Transverse colon (tissue), 4 donors: ENCODE measurements at regions not wholly inside any gene's neighbourhood (a gene's known extent, or its start where the extent isn't known, plus 50 kb on each side); places are given as distances from the start of the nearest gene placed in this dataset.

Experiments
- DNase-seq: peaks from one replicate; pipeline ENCODE4 v3.0.0-alpha.2; 2019
- H3K27ac ChIP-seq, 4 donors: fragments of 200-600 bp; sonication (generic); 2 replicates each; pipeline ENCODE4 v1.5.1; 2016 to 2018; ENCODE audit warnings: inconsistent platforms in 4 of 4
- H3K27me3 ChIP-seq: fragments of 200-600 bp; sonication (generic); 2 replicates; pipeline ENCODE4 v1.5.1; 2017; ENCODE audit warnings: inconsistent platforms
- H3K36me3 ChIP-seq, 4 donors: fragments of 200-600 bp; sonication (generic); 2 replicates each; pipeline ENCODE4 v1.5.1; 2017 to 2019; ENCODE audit warnings: inconsistent platforms in 4 of 4
- H3K4me1 ChIP-seq, 4 donors: fragments of 200-600 bp; sonication (generic); 2 replicates each; pipeline ENCODE4 v1.5.1; 2017 to 2020; ENCODE audit warnings: inconsistent platforms in 4 of 4
- H3K4me3 ChIP-seq, 4 donors: fragments of 200-600 bp; sonication (generic); 1 replicate in 1 of 4; 2 replicates in 3 of 4; pipeline versions ENCODE4 v1.5.1 to v1.6.1; 2017 to 2019; ENCODE audit warnings: inconsistent platforms in 4 of 4
- H3K9me3 ChIP-seq, 2 donors: fragments of 200-600 bp; sonication (generic); 2 replicates each; pipeline ENCODE4 v1.5.1; 2017 to 2019; ENCODE audit warnings: inconsistent platforms in 2 of 2
- EP300 ChIP-seq: sonication (generic); formaldehyde crosslinking; IDR thresholded peaks from one replicate; pipeline ENCODE4 v1.6.1; 2017; ENCODE audit warnings: antibody characterized with exemption, low read depth
- POLR2A ChIP-seq: fragments of 450-650 bp; IDR thresholded peaks from one replicate; pipeline ENCODE4 v1.6.1; 2016; ENCODE audit warnings: antibody characterized with exemption, mild to moderate bottlenecking, moderate library complexity
- POLR2AphosphoS5 ChIP-seq, 3 donors: sonication (generic); formaldehyde crosslinking; IDR thresholded peaks; one replicate each; pipeline ENCODE4 v1.6.1; 2016; ENCODE audit warnings: antibody characterized with exemption in 3 of 3
- WGBS, 2 donors: methylation state at CpG; one replicate each; pipeline ENCODE4 v1.1.5; 2018; ENCODE audit warnings: low coverage in 1 of 2; 5-methylcytosine and 5-hydroxymethylcytosine counted together
- in situ Hi-C, 4 donors: fragments of 200-750 bp; cut with MboI; loops; one replicate each; pipeline versions ENCODE4 v1.15.0 to v1.15.1; 2017; ENCODE audit warnings: low sequenced_read_pairs in 3 of 4, low pct_ligation_motif_present in 1 of 4, low pct_unique_long_range_greater_than_20kb in 1 of 4
- intact Hi-C: fragments of 100-400 bp; cut with DNase I; formaldehyde crosslinking; loops from one replicate; pipeline ENCODE4 v1.15.1; 2023; ENCODE audit warnings: low total_unique reads
- TF ChIP-seq, protein P1 (sequence below), 5 experiments: fragments of 200-600 bp in 3 of 5; fragments of 450-650 bp in 2 of 5; sonication (generic) in 3 of 5; IDR thresholded peaks; 1 replicate in 2 of 5; 2 replicates in 3 of 5; pipeline ENCODE4 v1.5.1; 2016 to 2017; ENCODE audit warnings: antibody characterized with exemption in 5 of 5, inconsistent platforms in 3 of 5, mild to moderate bottlenecking in 2 of 5, moderate library complexity in 1 of 5

DNA sequence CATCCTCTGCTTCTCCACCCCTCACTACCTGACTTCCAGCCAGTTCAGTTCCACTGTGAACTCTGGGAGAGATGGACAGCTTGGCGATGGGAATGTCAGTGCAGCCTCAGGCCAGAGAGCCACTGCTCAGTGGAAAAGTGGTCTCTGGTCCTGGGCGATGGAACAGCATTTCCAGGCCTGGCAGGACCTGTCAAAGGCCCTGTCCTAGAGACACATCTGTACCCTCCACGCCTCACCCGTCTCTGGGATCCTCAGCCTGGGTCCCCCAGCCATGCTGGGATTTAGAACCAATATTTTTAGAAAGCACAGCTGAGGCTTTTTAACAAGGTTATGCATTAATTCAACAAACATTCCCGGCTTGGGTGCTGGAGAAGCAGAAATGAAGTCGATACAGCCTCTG, 165.7 kb downstream of the MN1 start:
- in situ Hi-C loops: no loop called here
- H3K4me3 ChIP-seq: no peak overlapping the region
- H3K4me1 ChIP-seq: no peaks in the 10 kb centered on the region
- TF ChIP-seq POLR2AphosphoS5 (IDR thresholded peaks at IDR 0.05): no peak
- TF ChIP-seq EP300: no peak
- no peak for TF ChIP-seq POLR2A
- TF ChIP-seq, protein P1, sequence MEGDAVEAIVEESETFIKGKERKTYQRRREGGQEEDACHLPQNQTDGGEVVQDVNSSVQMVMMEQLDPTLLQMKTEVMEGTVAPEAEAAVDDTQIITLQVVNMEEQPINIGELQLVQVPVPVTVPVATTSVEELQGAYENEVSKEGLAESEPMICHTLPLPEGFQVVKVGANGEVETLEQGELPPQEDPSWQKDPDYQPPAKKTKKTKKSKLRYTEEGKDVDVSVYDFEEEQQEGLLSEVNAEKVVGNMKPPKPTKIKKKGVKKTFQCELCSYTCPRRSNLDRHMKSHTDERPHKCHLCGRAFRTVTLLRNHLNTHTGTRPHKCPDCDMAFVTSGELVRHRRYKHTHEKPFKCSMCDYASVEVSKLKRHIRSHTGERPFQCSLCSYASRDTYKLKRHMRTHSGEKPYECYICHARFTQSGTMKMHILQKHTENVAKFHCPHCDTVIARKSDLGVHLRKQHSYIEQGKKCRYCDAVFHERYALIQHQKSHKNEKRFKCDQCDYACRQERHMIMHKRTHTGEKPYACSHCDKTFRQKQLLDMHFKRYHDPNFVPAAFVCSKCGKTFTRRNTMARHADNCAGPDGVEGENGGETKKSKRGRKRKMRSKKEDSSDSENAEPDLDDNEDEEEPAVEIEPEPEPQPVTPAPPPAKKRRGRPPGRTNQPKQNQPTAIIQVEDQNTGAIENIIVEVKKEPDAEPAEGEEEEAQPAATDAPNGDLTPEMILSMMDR (IDR thresholded peaks at IDR 0.05): no peak
- intact Hi-C loops: no loop called here
- H3K36me3 ChIP-seq: no peaks in the 10 kb centered on the region
- peaks cover 15% of the 10 kb centered on the region for H3K27me3 ChIP-seq
- H3K27ac ChIP-seq: no peak overlapping the region
- 77 to 86% methylated on average over 3 to 6 of the region's 6 CpGs for WGBS, 2 donors
- no peaks in the 10 kb centered on the region for H3K9me3 ChIP-seq
- DNase-seq: no peak

DNA sequence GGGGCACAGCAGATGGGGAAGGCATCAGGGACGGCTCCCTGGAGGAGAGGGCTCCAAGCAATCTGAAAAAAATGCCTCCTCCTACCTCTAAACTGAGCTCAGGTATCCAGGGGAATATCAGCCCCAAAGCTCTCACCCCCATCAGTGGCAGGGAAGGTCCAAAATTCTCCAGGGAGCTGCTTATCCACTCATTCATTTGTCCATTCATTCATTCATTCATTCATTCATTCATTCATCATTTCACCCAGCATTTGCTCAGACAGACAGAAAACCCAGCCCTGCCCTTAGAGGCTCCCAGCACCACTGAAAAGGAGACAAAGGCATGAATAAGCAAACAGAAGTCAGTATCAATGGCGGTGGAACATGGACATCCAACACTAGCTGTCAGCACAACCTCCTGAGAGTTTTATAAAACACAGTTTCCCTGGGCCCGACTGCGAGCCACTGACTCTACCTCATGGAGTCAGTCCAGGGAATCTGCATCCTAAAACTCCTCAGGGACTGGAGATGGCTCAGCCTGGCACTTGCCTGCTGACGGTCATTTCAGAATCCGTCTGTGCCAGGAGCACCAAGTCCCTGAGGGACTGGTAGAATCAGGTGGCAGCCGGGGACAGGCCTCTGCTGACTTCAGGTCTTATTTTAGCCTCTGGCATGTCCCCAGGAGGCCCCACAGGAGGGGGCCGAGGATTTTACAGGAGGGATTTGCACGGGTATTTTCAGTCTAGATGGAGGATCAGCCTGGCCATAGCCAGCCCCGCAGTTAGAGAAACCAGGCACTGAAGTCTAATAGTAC, 164.6 kb downstream of the MN1 start:
- Histone ChIP-seq H3K36me3 (no peaks in the 10 kb centered on the region), H3K9me3 (no peaks in the 10 kb centered on the region), H3K27me3 (peaks cover 15% of the 10 kb centered on the region), H3K4me1 (no peaks in the 10 kb centered on the region), H3K4me3 (no peak overlapping the region), H3K27ac (no peak overlapping the region)
- WGBS, 2 donors: 80% methylated on average over 10 of the region's 10 CpGs; no CpG with 5 or more reads in 1 of the 2 donors
- in situ Hi-C loops (no loop called here), intact Hi-C loops (no loop called here)
- no peak for TF ChIP-seq EP300
- no peak for TF ChIP-seq POLR2A
- no peak for TF ChIP-seq POLR2AphosphoS5 (IDR thresholded peaks at IDR 0.05)
- TF ChIP-seq, protein P1 (IDR thresholded peaks at IDR 0.05): no peak
- DNase-seq: no peak

DNA sequence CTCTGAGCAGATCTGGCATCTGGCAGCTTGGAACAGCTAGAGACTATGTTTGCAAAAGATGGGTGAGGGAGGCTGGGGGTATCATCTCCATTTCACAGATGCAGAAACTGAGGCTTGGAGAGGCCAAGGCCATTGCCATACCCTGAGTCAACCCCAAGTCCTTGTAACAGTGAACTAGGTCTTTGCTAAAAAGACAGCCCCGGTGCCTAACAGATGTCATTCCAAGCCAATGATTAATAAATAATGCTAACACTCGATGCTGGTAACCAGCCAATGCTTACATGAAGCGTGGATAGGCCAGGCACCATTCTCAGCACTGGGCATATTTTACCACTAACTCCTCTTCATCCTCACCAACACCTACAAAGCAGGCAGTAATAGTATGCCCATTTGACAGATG, 164.0 kb downstream of the MN1 start:
- intact Hi-C loops: no loop called here
- no peak for DNase-seq
- H3K27me3 ChIP-seq: peaks cover 12% of the 10 kb centered on the region
- no peaks in the 10 kb centered on the region for H3K9me3 ChIP-seq
- no peak overlapping the region for H3K4me3 ChIP-seq
- H3K36me3 ChIP-seq: no peaks in the 10 kb centered on the region
- in situ Hi-C loops: no loop called here
- no peaks in the 10 kb centered on the region for H3K4me1 ChIP-seq
- no peak overlapping the region for H3K27ac ChIP-seq
- WGBS, 2 donors: 59 to 90% methylated on average over 2 to 3 of the region's 3 CpGs
- TF ChIP-seq EP300: no peak
- TF ChIP-seq POLR2AphosphoS5 (IDR thresholded peaks at IDR 0.05): no peak
- TF ChIP-seq POLR2A: no peak
- TF ChIP-seq, protein P1 (IDR thresholded peaks at IDR 0.05): no peak

DNA sequence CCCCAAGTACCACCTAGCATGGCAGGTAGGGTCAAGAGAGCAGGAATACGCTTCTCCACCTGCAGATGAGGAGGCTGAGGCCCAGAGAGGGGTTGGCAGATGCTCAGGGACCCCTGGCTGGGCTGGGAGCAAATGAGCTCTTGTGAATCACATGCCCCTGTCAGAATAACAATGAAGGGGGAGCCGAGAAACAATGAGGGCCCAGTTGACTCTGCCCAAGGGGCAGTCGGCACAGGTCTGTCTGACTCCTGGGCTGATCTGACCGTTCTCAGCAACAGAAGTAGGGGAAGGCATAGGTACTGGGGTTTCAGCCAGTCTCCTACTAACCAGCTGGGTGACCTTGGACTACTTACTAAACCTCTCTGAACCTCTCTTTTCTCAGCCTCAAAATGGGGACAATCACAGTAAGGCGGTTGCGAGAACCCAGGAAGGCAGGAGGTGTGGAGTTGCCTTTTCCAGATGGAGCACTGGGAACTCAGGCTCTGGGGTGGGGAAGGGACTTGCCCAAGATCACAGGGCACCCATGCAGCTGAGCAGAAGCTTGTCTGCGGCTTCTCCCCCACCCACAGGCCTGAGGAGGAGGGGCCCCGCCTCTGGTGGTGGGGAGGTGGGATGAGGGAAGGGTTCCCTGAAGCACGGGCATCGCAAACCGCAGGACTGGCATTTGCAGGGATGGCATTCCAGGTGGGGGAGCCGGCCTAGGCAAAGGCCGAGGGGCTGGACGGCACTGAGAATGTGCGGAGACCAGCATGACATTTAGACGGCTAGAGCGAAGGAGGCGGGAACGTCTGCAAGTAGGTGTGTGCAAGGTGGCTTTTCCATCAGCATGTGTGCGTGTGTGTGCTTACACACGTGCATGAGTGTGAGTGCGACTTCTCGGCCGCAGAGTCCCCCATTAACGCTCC, 163.0 kb downstream of the MN1 start:
- no peaks in the 10 kb centered on the region for H3K9me3 ChIP-seq
- intact Hi-C loops (no loop called here), in situ Hi-C loops (no loop called here)
- H3K27ac ChIP-seq: no peak overlapping the region
- H3K36me3 ChIP-seq: no peaks in the 10 kb centered on the region
- TF ChIP-seq POLR2A (no peak), POLR2AphosphoS5 (IDR thresholded peaks at IDR 0.05) (no peak), EP300 (no peak)
- TF ChIP-seq, protein P1 (IDR thresholded peaks at IDR 0.05): no peak
- peaks cover 3% of the 10 kb centered on the region for H3K27me3 ChIP-seq
- H3K4me1 ChIP-seq: no peaks in the 10 kb centered on the region
- H3K4me3 ChIP-seq: no peak overlapping the region
- no peak for DNase-seq
- WGBS, 2 donors: 88 to 100% methylated on average over 1 to 25 of the region's 25 CpGs
